ENCODE measurements at regions not wholly inside any gene's neighbourhood (a gene's known extent, or its start where the extent isn't known, plus 50 kb on each side); places are given as distances from the start of the nearest gene placed in this dataset.

DNA sequence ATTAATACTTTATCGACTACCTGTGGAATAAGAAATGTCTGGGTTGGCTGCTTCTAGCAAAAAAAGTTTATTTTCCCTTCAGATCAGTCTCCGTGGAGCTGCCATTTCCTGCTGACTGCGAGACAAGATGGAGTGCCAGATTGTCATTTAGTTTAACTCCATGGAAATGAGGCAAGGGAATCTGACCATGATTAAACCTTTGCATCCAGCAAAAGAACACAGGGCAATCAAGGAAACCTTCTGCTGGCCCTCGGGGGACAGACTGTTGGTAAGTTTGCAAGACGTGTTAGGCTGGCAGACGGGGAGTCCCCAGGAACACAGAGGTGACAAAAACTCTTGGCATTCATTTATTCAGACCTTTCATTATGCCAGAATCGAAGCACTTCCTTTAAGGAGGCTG, 52.2 kb upstream of the SPACA1 start:
- Histone ChIP-seq H3K27ac (no peak overlapping the region), H3K27me3 (ENCODE audit: control insufficient read depth, insufficient read depth, low read length) (no peaks in the 10 kb centered on the region), H3K4me3 (ENCODE audit: low read depth, low read length) (no peak overlapping the region), H3K4me1 (no peaks in the 10 kb centered on the region), H3K9me3 (ENCODE audit: control insufficient read depth, low read length) (no peaks in the 10 kb centered on the region), H3K4me2 (ENCODE audit: low read length) (no peak overlapping the region), H3K79me2 (no peaks in the 10 kb centered on the region), H3K9ac (no peak overlapping the region), H3K36me3 (ENCODE audit: control insufficient read depth, insufficient read depth, low read length) (no peaks in the 10 kb centered on the region), H2AFZ (no peak overlapping the region)
- TF ChIP-seq, protein P1, sequence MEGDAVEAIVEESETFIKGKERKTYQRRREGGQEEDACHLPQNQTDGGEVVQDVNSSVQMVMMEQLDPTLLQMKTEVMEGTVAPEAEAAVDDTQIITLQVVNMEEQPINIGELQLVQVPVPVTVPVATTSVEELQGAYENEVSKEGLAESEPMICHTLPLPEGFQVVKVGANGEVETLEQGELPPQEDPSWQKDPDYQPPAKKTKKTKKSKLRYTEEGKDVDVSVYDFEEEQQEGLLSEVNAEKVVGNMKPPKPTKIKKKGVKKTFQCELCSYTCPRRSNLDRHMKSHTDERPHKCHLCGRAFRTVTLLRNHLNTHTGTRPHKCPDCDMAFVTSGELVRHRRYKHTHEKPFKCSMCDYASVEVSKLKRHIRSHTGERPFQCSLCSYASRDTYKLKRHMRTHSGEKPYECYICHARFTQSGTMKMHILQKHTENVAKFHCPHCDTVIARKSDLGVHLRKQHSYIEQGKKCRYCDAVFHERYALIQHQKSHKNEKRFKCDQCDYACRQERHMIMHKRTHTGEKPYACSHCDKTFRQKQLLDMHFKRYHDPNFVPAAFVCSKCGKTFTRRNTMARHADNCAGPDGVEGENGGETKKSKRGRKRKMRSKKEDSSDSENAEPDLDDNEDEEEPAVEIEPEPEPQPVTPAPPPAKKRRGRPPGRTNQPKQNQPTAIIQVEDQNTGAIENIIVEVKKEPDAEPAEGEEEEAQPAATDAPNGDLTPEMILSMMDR (IDR thresholded peaks at IDR 0.05), result no peak

DNA sequence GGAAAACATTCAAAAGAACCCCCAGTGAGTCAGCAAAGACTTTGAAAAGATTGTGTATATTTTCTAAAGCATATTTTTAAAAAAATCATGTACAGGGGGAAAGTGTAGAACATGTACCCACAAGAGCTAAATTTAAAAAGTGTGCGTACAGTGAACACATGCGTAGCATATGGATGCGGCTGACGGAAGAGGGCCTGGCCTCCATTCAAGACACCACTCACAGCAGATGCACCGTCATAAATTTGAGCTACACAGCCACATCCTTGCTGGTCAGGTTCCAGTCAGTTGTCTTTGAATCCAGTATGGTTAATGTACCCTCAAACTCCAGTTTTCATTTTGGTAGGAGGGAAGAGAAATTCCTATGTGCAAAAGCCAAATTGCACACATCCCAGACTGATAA, 54.3 kb upstream of the SPACA1 start:
- Histone ChIP-seq H3K4me2 (ENCODE audit: low read length) (no peak overlapping the region), H3K9ac (no peak overlapping the region), H3K4me1 (no peaks in the 10 kb centered on the region), H3K4me3 (ENCODE audit: low read depth, low read length) (no peak overlapping the region), H3K27ac (no peak overlapping the region), H3K79me2 (no peaks in the 10 kb centered on the region), H3K9me3 (ENCODE audit: control insufficient read depth, low read length) (no peaks in the 10 kb centered on the region), H2AFZ (no peak overlapping the region), H3K36me3 (ENCODE audit: control insufficient read depth, insufficient read depth, low read length) (no peaks in the 10 kb centered on the region), H3K27me3 (ENCODE audit: control insufficient read depth, insufficient read depth, low read length) (no peaks in the 10 kb centered on the region)
- TF ChIP-seq, protein P1 (IDR thresholded peaks at IDR 0.05), result no peak

DNA sequence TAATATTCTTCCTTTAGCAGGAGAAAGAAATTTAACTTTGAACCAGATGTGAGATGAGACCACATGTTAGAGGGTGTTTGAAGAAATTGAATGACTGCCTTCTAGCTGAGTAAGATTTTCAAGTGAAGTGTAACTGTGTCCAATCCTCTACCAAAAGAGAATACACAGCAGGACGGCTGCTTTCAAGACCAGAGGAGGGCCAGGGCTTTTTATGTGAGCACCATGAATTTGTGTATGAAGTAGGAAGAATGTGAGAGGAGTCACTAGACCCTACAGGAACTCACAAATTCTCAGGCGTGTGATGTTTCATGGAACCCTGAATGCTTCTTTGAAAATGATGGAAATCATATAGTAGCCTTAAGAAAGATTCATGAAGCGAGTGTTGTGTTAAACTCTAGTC, 56.8 kb upstream of the SPACA1 start:
- Histone ChIP-seq H3K79me2 (no peaks in the 10 kb centered on the region), H3K27ac (no peak overlapping the region), H3K4me3 (ENCODE audit: low read depth, low read length) (no peak overlapping the region), H3K4me1 (no peaks in the 10 kb centered on the region), H3K36me3 (ENCODE audit: control insufficient read depth, insufficient read depth, low read length) (no peaks in the 10 kb centered on the region), H3K9me3 (ENCODE audit: control insufficient read depth, low read length) (no peaks in the 10 kb centered on the region), H3K9ac (no peak overlapping the region), H3K4me2 (ENCODE audit: low read length) (no peak overlapping the region), H2AFZ (no peak overlapping the region), H3K27me3 (ENCODE audit: control insufficient read depth, insufficient read depth, low read length) (no peaks in the 10 kb centered on the region)
- TF ChIP-seq, protein P1 (IDR thresholded peaks at IDR 0.05), result no peak

DNA sequence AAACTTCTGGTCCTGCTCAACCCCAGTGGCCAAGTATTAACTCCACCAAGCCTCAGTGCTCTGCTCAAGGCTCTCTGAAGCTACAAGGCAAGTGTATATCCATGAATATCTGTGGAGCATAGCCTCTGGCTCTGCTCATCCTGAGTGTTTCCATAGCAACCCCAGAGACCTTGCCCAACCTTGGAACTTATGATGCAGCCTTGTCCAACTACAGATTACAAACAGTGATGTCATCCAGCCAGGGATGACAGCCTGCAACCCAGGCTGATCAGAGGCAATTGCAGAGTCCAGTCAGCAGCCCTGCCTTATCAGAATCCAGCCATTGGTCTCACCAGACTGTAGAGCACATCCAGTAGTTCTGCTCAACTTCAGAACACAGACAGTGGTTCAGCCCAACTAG, 65.5 kb upstream of the SPACA1 start:
- no peak overlapping the region for H2AFZ ChIP-seq
- H3K4me3 ChIP-seq (ENCODE audit: low read depth, low read length), result no peak overlapping the region
- H3K4me2 ChIP-seq (ENCODE audit: low read length), result no peak overlapping the region
- no peak overlapping the region for H3K9ac ChIP-seq
- no peaks in the 10 kb centered on the region for H3K4me1 ChIP-seq
- H3K27me3 ChIP-seq (ENCODE audit: control insufficient read depth, insufficient read depth, low read length), result no peaks in the 10 kb centered on the region
- no peaks in the 10 kb centered on the region for H3K9me3 ChIP-seq (ENCODE audit: control insufficient read depth, low read length)
- TF ChIP-seq, protein P1 (IDR thresholded peaks at IDR 0.05), result no peak
- no peaks in the 10 kb centered on the region for H3K36me3 ChIP-seq (ENCODE audit: control insufficient read depth, insufficient read depth, low read length)
- no peak overlapping the region for H3K27ac ChIP-seq
- H3K79me2 ChIP-seq, result no peaks in the 10 kb centered on the region

DNA sequence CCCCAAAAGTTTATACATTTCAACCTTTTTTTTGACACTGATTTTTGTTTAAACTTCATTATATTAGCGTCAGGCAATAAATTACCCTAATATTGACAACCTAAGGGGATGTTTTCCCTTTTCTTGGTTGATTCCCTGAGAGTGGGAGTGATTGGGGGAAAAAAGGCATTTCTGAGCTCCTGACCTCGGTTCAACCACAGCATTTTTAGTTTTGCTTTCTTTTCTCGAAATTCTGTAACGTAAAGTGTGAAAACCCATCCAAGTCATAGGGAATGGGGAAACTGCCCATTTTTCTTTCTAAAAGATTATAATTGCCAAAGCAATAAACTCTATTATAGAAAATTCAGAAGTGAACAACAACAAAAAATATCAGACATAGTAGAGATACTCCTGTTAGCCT, 67.9 kb upstream of the SPACA1 start:
- H3K27me3 ChIP-seq (ENCODE audit: control insufficient read depth, insufficient read depth, low read length), result no peaks in the 10 kb centered on the region
- H3K9me3 ChIP-seq (ENCODE audit: control insufficient read depth, low read length), result no peaks in the 10 kb centered on the region
- no peak overlapping the region for H3K9ac ChIP-seq
- H3K4me2 ChIP-seq (ENCODE audit: low read length), result no peak overlapping the region
- H2AFZ ChIP-seq, result no peak overlapping the region
- no peaks in the 10 kb centered on the region for H3K79me2 ChIP-seq
- TF ChIP-seq, protein P1 (IDR thresholded peaks at IDR 0.05), result no peak
- no peak overlapping the region for H3K4me3 ChIP-seq (ENCODE audit: low read depth, low read length)
- no peak overlapping the region for H3K27ac ChIP-seq
- H3K36me3 ChIP-seq (ENCODE audit: control insufficient read depth, insufficient read depth, low read length), result no peaks in the 10 kb centered on the region
- H3K4me1 ChIP-seq, result no peaks in the 10 kb centered on the region
